HFF-Myc (cell line): ENCODE measurements at regions not wholly inside any gene's neighbourhood (a gene's known extent, or its start where the extent isn't known, plus 50 kb on each side); places are given as distances from the start of the nearest gene placed in this dataset.

Experiments used
- DNase-seq: peaks from one replicate; pipeline ENCODE4 v3.0.0-alpha.2; 2011; ENCODE audit warnings: low read depth; ENCODE audit errors: extremely low read depth
- H3K4me3 ChIP-seq: replicated peaks from 2 replicates; pipeline ENCODE4 v1.5.1; 2011; ENCODE audit warnings: low read depth, mild to moderate bottlenecking, control low read depth, low read length
- CTCF ChIP-seq: IDR thresholded peaks from 2 replicates; pipeline ENCODE4 v1.5.1; 2012; ENCODE audit warnings: mild to moderate bottlenecking, low read depth, low read length, control low read depth; ENCODE audit errors: missing control alignments

DNA sequence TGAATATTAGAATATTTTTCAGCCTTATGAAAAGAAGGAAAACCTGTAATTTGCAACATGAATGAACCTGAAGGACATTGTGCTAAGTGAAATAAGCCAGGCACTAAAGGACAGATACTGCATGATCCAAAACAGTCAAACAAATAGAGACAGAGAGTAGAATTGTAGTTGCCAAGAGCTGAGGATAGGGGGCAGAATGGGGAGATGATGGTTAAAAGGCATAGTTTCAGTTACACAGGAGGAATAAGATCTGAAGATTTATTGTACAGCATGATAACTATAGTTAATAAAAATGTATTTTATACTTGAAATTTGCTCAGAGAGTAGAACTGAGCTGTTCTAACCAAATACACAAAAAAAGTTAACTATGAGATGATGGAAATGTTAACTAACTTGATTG, 149.0 kb upstream of the TMEM106B start:
- TF ChIP-seq CTCF, result peak; percentile 31
- no peak for DNase-seq
- no peak overlapping the region for H3K4me3 ChIP-seq

DNA sequence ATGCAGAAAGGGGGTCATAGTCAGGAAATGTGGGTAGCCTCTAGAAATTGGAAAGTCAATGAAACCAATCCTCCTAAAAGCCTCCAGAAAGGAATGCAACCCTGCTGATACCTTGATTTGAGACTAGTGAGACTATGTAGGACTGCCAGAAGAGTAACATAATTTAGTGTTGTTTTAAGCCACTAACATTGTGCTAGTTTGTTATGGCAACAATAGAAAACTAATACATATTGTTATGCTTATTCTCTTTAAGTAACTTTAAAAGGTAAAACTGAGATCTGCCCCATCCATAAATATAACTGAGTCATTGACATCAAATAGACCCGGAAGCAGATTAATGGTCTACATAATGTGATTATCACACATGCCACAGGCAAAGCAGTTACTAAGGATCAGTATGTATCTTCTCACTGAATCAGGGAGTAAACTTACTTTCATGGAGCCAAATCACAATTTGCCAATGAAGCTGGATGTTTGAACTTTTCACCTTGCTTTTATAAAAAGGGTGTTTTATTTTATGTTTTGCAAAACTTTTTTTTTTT, 146.4 kb upstream of the TMEM106B start:
- no peak for DNase-seq
- no peak for TF ChIP-seq CTCF
- no peak overlapping the region for H3K4me3 ChIP-seq

GRCh38 chr7:12066004-12066403, 145.1 kb upstream of the TMEM106B start:
- TF ChIP-seq CTCF, result no peak
- no peak for DNase-seq
- no peak overlapping the region for H3K4me3 ChIP-seq

- H3K4me3 ChIP-seq, result no peak overlapping the region
- no peak for DNase-seq
- no peak for TF ChIP-seq CTCF
Measured at GRCh38 chr7:12066521-12066920, 144.6 kb upstream of the TMEM106B start.

DNA sequence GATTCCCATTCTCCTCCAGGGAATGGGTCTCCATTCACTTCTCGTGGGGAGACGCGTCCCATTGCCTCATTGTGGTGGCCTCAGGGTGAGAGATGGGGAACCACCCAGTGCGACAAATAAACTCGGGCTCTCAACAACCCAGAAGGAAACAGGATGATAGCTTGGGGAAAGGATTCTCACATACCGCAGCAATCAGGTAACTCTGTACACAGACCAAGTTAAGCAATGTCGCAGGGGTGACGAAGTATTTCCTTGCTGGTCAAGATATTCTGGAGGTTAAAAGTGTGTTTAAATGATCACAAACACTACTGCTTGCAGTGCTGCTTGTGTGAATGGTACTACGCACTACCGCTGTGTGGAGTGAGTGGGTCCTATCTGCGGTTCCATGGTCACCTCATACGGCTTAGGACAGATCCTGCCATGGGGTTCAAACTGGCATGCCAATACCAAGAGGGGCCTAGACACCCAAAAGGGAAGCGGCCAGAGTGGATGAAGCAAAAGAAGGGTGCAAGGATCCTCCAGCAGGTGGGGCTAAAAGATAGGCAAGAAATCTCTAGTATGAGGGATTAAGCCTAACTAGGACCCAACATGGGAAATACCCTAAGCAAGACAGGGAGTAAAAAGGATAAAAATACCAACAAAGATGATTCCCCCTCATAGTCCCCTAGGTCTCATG, 143.8 kb upstream of the TMEM106B start:
- TF ChIP-seq CTCF, result peak; percentile 62
- DNase-seq, result peak; percentile 11
- no peak overlapping the region for H3K4me3 ChIP-seq

DNA sequence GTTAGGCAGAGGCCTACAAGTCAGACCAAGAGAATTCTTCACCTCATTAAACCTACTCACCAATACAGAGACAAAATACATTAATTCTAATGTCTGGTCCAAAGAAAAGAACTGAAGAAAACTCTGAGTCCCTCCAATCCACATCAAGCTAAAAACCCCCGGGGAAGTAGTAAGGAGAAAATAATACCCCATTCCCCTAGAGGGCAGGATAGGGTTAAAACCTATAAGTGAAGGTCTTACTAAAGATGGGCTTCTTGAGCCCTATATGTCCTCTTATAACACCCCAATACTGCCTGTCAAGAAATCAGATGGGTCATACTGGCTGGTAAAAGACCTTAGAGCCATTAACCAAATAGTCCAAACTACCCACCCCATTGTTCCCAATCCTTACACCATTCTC, 141.3 kb upstream of the TMEM106B start:
- TF ChIP-seq CTCF, result no peak
- H3K4me3 ChIP-seq, result no peak overlapping the region
- no peak for DNase-seq

- no peak for TF ChIP-seq CTCF
- DNase-seq, result no peak
Measured at GRCh38 chr7:12074889-12075288, 136.2 kb upstream of the TMEM106B start.

More at GRCh38 chr7:12074889-12075288, 136.2 kb upstream of the TMEM106B start:
- no peak overlapping the region for H3K4me3 ChIP-seq
